Hepatocyte (in vitro differentiated cells): ENCODE measurements at regions not wholly inside any gene's neighbourhood (a gene's known extent, or its start where the extent isn't known, plus 50 kb on each side); places are given as distances from the start of the nearest gene placed in this dataset.

ENCODE experiments used
- CTCF ChIP-seq: fragments of 200-600 bp; sonication (generic); IDR thresholded peaks from 2 replicates; pipeline ENCODE4 v1.5.1; 2016; ENCODE audit warnings: antibody characterized with exemption, mild to moderate bottlenecking; ENCODE audit not compliant: poor library complexity
- EZH2phosphoT487 ChIP-seq: fragments of 200-600 bp; sonication (generic); IDR thresholded peaks from one replicate; pipeline ENCODE4 v1.6.1; 2018; ENCODE audit warnings: antibody characterized with exemption, mild to moderate bottlenecking, low read depth, moderate library complexity; ENCODE audit not compliant: unreplicated experiment, severe bottlenecking

- TF ChIP-seq CTCF (no peak), EZH2phosphoT487 (no peak)
Observed at GRCh38 chr4:92106816-92107215, 196.9 kb upstream of the GRID2 start.
